Stimulated activated CD4-positive, alpha-beta T cell treated with anti-CD3 and anti-CD28 coated beads, Interleukin-2, amount 100 ng/mL, for 4 hours (primary cell): ENCODE measurements at regions not wholly inside any gene's neighbourhood (a gene's known extent, or its start where the extent isn't known, plus 50 kb on each side); places are given as distances from the start of the nearest gene placed in this dataset.

ENCODE experiments used
- DNase-seq: peaks from one replicate; pipeline ENCODE4 v3.0.0-alpha.2; 2020; ENCODE audit warnings: low read depth

DNA sequence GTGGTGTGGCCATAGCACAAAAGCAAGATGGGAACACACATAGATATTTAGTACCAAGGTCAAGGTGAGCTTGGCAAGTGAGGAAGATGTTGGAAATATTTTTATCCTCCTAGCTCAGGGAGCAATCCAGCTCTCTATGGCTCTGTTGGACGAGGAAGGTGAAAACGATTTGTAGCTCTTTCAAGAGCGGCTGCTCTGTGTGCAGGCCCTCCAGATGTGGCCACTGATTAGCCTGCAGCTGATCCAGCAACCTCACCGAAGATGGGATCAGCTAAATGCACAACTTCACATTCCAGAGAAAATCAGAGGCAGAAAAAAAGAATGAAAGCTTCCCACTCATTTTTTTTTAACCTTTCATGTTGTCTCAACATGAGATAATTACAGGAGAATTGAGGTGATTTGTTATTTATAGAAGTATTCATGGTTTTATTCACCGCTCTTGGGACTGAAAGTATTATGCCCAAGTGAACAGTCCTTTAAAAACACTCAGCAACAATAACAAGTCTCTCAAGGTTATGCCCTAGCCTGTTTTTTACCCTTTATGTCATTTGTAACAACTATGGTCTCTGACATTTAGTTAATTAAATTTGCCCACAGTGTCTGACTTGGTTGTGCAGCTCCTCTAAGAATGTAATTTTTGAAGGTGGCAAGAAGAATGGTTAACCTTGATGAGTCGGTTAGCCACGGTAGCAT, 213.6 kb upstream of the ADARB2 start:
- no peak for DNase-seq

GRCh38 chr10:1947464-1948003, 210.2 kb upstream of the ADARB2 start:
- no peak for DNase-seq

DNA sequence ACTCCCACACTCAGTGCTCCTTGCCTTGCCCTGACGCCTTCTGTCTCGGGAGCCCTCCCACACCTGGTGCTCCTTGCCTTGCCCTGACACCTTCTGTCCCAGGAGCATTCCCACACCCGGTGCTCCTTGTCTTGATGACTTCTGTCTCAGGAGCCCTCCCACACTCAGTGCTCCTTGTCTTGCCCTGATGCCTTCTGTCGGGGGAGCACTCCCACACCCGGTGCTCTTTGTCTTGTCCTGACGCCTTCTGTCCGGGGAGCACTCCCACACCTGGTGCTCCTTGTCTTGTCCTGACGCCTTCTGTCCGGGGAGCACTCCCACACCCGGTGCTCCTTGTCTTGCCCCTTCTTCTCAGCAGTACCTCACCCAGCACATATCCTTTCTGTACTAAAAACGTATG, 207.2 kb upstream of the ADARB2 start:
- no peak for DNase-seq

DNA sequence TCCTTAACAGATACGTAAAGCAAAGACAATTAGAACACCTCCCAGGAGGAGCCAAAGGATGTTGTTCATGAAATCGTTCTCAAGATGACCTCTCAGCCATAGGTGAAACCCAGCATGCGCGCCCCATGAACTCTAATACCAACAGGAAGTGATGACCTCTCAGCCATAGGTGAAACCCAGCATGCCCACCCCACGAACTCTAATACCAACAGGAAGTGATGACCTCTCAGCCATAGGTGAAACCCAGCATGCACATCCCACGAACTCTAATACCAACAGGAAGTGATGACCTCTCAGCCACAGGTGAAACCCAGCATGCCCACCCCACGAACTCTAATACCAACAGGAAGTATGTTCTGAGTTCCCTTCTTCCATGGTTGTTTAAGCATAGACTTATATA, 205.2 kb upstream of the ADARB2 start:
- DNase-seq = no peak

GRCh38 chr10:1939016-1939415, 201.7 kb upstream of the ADARB2 start:
- peak; percentile 84 for DNase-seq

DNA sequence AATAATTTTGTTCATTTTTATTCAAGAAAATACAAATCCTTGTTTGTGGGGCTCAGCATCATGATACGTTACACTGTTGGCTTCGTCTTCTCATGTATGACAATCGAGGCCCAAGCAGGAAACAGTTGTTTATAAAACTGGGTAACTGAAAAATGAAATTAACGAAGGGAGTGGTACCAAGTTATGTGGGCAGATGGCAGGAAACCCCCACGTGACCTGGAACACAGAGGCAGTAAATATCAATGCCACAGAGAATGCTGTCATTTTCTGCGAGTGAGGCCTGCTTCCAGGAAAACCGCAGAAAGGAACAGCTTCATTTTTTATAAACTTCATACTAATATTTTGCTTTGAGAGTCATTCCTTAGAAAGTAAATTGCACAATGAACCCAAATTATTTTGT, 201.0 kb upstream of the ADARB2 start:
- DNase-seq = peak; percentile 69

- DNase-seq = no peak
Measured at GRCh38 chr10:1935912-1936311, 198.6 kb upstream of the ADARB2 start.

- no peak for DNase-seq
Measured at GRCh38 chr10:1933215-1933614, 195.9 kb upstream of the ADARB2 start.

DNA sequence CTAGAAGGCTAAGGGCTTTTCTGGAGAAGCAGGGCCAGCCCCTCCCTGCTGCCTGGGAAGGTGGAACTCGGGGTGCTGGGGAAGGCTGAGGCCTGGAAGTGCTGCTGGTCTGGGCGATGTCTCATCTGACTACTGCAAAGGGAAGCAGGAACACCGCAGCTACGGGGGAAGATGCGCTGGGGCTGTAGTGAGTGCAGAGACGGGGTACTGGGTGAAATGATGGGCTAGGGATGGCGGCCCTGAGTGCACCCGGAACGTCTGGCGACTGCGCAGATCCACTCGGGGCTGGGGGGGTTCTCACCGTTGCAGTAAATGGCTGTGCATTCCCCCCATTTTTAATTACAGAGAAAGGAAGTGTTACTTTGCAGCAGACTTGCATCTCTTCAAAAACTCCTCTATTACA, 195.4 kb upstream of the ADARB2 start:
- no peak for DNase-seq

GRCh38 chr10:1928606-1929005, 191.3 kb upstream of the ADARB2 start:
- DNase-seq = no peak

DNA sequence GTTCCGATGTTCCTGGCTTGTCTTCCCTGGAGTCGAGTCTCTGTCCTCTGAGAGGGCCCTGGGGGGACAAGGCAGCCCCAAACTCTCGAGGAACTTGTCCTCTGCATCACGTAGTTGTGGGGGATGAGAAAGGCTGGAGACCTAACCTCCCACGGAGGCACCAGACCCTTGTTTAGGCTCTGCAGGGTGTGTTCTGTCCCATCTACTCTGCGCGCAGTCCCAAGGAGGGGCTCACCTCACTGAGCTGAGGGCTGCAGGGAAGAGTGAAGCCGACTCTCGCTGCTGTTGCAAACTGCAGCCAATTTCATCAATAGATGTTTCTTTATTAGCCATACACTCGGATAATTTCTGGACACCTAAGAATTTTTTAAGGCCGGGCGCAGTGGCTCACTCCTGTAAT, 186.7 kb upstream of the ADARB2 start:
- DNase-seq = no peak

DNA sequence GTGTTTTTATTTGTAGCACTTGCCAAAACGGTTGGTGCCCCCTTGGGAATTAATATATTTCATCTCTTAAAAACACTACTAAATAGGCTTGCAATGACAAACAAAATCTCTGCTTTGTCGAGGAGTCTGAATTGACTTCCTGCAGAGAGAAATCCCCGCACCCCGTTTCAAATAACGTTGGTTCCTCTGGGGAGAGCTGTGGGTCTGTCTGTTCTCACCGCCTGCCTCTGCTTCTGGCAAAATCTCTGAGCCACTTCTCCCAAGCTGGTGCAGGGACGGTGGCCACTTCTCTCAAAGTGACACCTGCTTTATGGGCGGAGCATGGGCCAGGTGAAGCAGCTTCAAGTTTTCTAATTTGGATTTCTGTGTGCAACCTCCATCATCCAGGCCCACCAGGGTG, 186.3 kb upstream of the ADARB2 start:
- no peak for DNase-seq

- DNase-seq = no peak
Measured at GRCh38 chr10:1920941-1921340, 183.6 kb upstream of the ADARB2 start.

- DNase-seq = no peak
Measured at GRCh38 chr10:1920127-1920526, 182.8 kb upstream of the ADARB2 start.

GRCh38 chr10:1911771-1912170, 174.4 kb upstream of the ADARB2 start:
- DNase-seq = no peak

- DNase-seq = no peak
Measured at GRCh38 chr10:1903982-1904381, 166.7 kb upstream of the ADARB2 start.

DNA sequence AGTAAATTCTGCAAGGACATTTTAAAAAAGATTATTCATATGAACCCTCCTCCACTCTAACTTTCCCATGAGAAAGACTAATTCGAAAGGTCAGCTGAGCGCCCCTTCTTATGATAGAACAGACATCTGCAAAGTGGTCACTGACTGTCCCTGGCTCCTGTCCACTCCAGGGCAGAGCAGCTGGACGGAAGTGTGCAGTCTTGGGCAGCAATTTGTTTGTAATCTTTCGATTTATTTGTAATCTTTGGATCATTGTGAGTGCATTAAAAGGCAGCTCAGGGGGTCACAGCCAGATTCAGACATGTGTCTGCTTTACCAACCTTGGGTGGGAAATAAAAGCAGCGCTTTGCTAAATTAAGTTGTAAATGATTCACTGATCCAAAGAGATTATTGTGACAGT, 158.8 kb upstream of the ADARB2 start:
- DNase-seq = no peak

- DNase-seq = no peak
Measured at GRCh38 chr10:1895691-1896090, 158.4 kb upstream of the ADARB2 start.

DNA sequence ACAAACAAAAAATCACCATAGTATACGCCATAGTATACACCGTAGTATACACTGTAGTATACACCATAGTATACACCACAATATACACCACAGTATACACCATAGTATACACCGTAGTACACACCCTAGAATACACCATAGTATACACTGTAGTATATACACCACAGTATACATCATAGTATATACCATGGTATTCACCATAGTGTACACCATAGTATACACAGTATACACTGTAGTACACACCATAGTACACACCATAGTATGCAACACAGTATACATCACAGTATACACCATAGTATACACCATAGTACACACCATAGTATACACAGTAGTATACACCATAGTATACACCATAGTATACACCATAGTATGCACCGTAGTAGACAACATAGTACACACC, 157.6 kb upstream of the ADARB2 start:
- no peak for DNase-seq

- DNase-seq = no peak
Measured at GRCh38 chr10:1893941-1894340, 156.6 kb upstream of the ADARB2 start.

DNA sequence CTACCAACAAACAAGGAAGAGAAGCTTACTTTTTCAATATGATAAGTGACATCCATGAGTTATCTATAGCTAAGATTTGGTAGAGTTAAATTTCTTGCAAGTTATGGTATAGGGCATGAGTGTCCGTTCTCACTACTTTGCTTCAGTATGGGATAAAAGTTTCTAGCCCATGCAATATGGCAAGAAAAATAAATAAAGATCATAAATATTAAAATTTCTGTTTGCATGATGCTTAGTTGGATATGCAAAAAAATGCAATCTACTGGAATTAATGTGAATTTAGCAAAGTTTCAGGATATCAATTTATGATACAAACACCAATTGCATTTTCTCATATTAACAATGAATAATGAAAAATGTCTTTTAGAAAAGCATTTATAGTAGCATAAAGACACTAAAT, 148.7 kb upstream of the ADARB2 start:
- no peak for DNase-seq

GRCh38 chr10:1882728-1883127, 145.4 kb upstream of the ADARB2 start:
- DNase-seq = no peak

GRCh38 chr10:1882180-1882579, 144.9 kb upstream of the ADARB2 start:
- DNase-seq = no peak

DNA sequence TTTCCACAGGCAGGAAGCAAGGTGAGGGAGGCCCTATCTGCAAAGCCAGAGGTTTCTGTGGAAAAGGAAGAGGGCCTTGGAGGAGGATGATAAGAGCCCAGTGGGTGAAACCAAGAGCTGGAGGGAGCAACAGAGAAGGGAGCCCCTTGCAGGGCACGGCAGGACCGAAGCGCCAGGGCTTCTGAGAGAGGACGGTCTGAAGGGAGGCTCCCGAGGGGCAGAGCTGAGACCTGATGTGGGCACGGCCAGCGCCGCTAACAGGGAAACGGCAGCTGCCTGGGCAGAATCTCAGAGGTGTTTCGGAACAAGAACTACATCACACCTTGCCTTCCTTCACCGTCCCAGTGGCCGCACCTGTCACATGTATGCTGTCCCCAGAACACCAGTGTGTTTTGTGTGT, 144.3 kb upstream of the ADARB2 start:
- no peak for DNase-seq
